Karpas-422 (cell line): ENCODE measurements at regions not wholly inside any gene's neighbourhood (a gene's known extent, or its start where the extent isn't known, plus 50 kb on each side); places are given as distances from the start of the nearest gene placed in this dataset.

Experiments
- DNase-seq: peaks from one replicate; pipeline ENCODE4 v3.0.0-alpha.2; 2015
- H2AFZ ChIP-seq: fragments of 200-600 bp; sonication (generic); 2 replicates; pipeline ENCODE4 v1.6.1; 2014; ENCODE audit warnings: antibody characterized with exemption, low read length, mixed read lengths
- H3K27ac ChIP-seq: fragments of 200-600 bp; sonication (generic); 2 replicates; pipeline ENCODE4 v1.5.1; 2014; ENCODE audit warnings: mild to moderate bottlenecking, low read length, moderate library complexity
- H3K27me3 ChIP-seq: fragments of 200-600 bp; sonication (generic); 2 replicates; pipeline ENCODE4 v1.6.1; 2014; ENCODE audit warnings: low read length, mixed read lengths
- H3K36me3 ChIP-seq: fragments of 200-600 bp; sonication (generic); 2 replicates; pipeline ENCODE4 v1.6.1; 2014; ENCODE audit warnings: low read length, mixed read lengths; ENCODE audit not compliant: insufficient read depth
- H3K4me1 ChIP-seq: fragments of 200-600 bp; sonication (generic); 2 replicates; pipeline ENCODE4 v1.6.1; 2014; ENCODE audit warnings: mild to moderate bottlenecking, low read length, mixed read lengths
- H3K4me2 ChIP-seq: fragments of 200-600 bp; sonication (generic); 2 replicates; pipeline ENCODE4 v1.6.1; 2014; ENCODE audit warnings: low read length, low read depth, mild to moderate bottlenecking; ENCODE audit not compliant: poor library complexity, severe bottlenecking
- H3K4me3 ChIP-seq: fragments of 200-600 bp; sonication (generic); 2 replicates; pipeline ENCODE4 v1.5.1; 2014; ENCODE audit warnings: mild to moderate bottlenecking, antibody characterized with exemption, low read length, mixed read lengths
- H3K79me2 ChIP-seq: fragments of 200-600 bp; sonication (generic); 2 replicates; pipeline ENCODE4 v1.6.1; 2014; ENCODE audit warnings: mild to moderate bottlenecking, low read length, mixed read lengths
- H3K9ac ChIP-seq: fragments of 200-600 bp; sonication (generic); 2 replicates; pipeline ENCODE4 v1.6.0; 2014; ENCODE audit warnings: low read length
- H3K9me2 ChIP-seq: fragments of 200-600 bp; sonication (generic), shearing (Covaris generic); replicated peaks from 2 replicates; pipeline ENCODE4 v1.6.0; 2014; ENCODE audit warnings: mild to moderate bottlenecking, low read length, moderate library complexity; ENCODE audit not compliant: insufficient read depth
- H3K9me3 ChIP-seq: fragments of 300-700, 200-600 bp; sonication (generic); 2 replicates; pipeline ENCODE4 v1.6.1; 2014; ENCODE audit warnings: low read length, mixed read lengths
- H4K20me1 ChIP-seq: fragments of 200-600 bp; sonication (generic); 2 replicates; pipeline ENCODE4 v1.6.1; 2014; ENCODE audit warnings: mild to moderate bottlenecking, antibody characterized with exemption, low read length, low read depth; ENCODE audit not compliant: insufficient read depth

GRCh38 chr14:23866269-23866668, 87.3 kb upstream of the DHRS4 start:
- no peak overlapping the region for H3K27ac ChIP-seq
- H3K4me3 ChIP-seq = no peak overlapping the region
- H4K20me1 ChIP-seq = no peaks in the 10 kb centered on the region
- 0 out of 2 replicates have a peak, but pooled peaks cover 2% of the 10 kb centered on the region for H3K27me3 ChIP-seq
- no peak overlapping the region for H2AFZ ChIP-seq
- no peaks in the 10 kb centered on the region for H3K79me2 ChIP-seq
- no peaks in the 10 kb centered on the region for H3K36me3 ChIP-seq
- no peaks in the 10 kb centered on the region for H3K9me2 ChIP-seq
- no peaks in the 10 kb centered on the region for H3K9me3 ChIP-seq
- no peak overlapping the region for H3K4me2 ChIP-seq
- H3K9ac ChIP-seq = no peak overlapping the region
- peaks cover 26% of the 10 kb centered on the region for H3K4me1 ChIP-seq
- DNase-seq = no peak

GRCh38 chr14:23869078-23869719, 84.4 kb upstream of the DHRS4 start:
- Histone ChIP-seq H3K4me1 (peaks cover 10% of the 10 kb centered on the region), H4K20me1 (no peaks in the 10 kb centered on the region), H3K9me3 (no peaks in the 10 kb centered on the region), H3K4me2 (no peak overlapping the region), H3K27me3 (0 out of 2 replicates have a peak, but pooled peaks cover 2% of the 10 kb centered on the region), H3K36me3 (no peaks in the 10 kb centered on the region), H3K79me2 (no peaks in the 10 kb centered on the region), H3K4me3 (no peak overlapping the region), H2AFZ (no peak overlapping the region), H3K9me2 (no peaks in the 10 kb centered on the region), H3K9ac (no peak overlapping the region), H3K27ac (no peak overlapping the region)
- DNase-seq = no peak

GRCh38 chr14:23876160-23876750, 77.3 kb upstream of the DHRS4 start:
- Histone ChIP-seq H3K4me2 (no peak overlapping the region), H3K27ac (no peak overlapping the region), H2AFZ (no peak overlapping the region), H3K4me3 (no peak overlapping the region), H4K20me1 (no peaks in the 10 kb centered on the region), H3K36me3 (no peaks in the 10 kb centered on the region), H3K27me3 (no peaks in the 10 kb centered on the region), H3K9me3 (no peaks in the 10 kb centered on the region), H3K4me1 (no peaks in the 10 kb centered on the region), H3K9ac (no peak overlapping the region), H3K79me2 (no peaks in the 10 kb centered on the region), H3K9me2 (no peaks in the 10 kb centered on the region)
- DNase-seq = no peak

- H3K27ac ChIP-seq = no peak overlapping the region
- H3K9me2 ChIP-seq = no peaks in the 10 kb centered on the region
- no peaks in the 10 kb centered on the region for H3K9me3 ChIP-seq
- no peaks in the 10 kb centered on the region for H4K20me1 ChIP-seq
- no peak overlapping the region for H3K4me2 ChIP-seq
- H3K27me3 ChIP-seq = no peaks in the 10 kb centered on the region
- H3K9ac ChIP-seq = no peak overlapping the region
- DNase-seq = no peak
- H3K4me1 ChIP-seq = no peaks in the 10 kb centered on the region
- no peaks in the 10 kb centered on the region for H3K36me3 ChIP-seq
- no peaks in the 10 kb centered on the region for H3K79me2 ChIP-seq
- H2AFZ ChIP-seq = no peak overlapping the region
- no peak overlapping the region for H3K4me3 ChIP-seq
These were observed 76.5 kb upstream of the DHRS4 start for GRCh38 chr14:23877111-23877510.

- H3K4me1 ChIP-seq = no peaks in the 10 kb centered on the region
- H3K4me2 ChIP-seq = no peak overlapping the region
- no peak overlapping the region for H2AFZ ChIP-seq
- no peaks in the 10 kb centered on the region for H3K9me3 ChIP-seq
- DNase-seq = no peak
- no peak overlapping the region for H3K4me3 ChIP-seq
- H3K9me2 ChIP-seq = no peaks in the 10 kb centered on the region
- H3K36me3 ChIP-seq = no peaks in the 10 kb centered on the region
- H3K27me3 ChIP-seq = no peaks in the 10 kb centered on the region
- no peak overlapping the region for H3K9ac ChIP-seq
- H3K79me2 ChIP-seq = no peaks in the 10 kb centered on the region
- no peak overlapping the region for H3K27ac ChIP-seq
- H4K20me1 ChIP-seq = no peaks in the 10 kb centered on the region
These were observed 75.9 kb upstream of the DHRS4 start for GRCh38 chr14:23877538-23878180.

GRCh38 chr14:23881282-23881681, 72.3 kb upstream of the DHRS4 start:
- Histone ChIP-seq H3K27me3 (no peaks in the 10 kb centered on the region), H3K9me3 (no peaks in the 10 kb centered on the region), H3K9ac (no peak overlapping the region), H4K20me1 (no peaks in the 10 kb centered on the region), H3K79me2 (no peaks in the 10 kb centered on the region), H3K36me3 (no peaks in the 10 kb centered on the region), H3K9me2 (no peaks in the 10 kb centered on the region), H3K4me2 (no peak overlapping the region), H3K4me1 (no peaks in the 10 kb centered on the region), H3K27ac (no peak overlapping the region), H2AFZ (no peak overlapping the region), H3K4me3 (no peak overlapping the region)
- DNase-seq = no peak

- Histone ChIP-seq H3K4me2 (no peak overlapping the region), H2AFZ (no peak overlapping the region), H3K27ac (no peak overlapping the region)
These were observed 69.7 kb upstream of the DHRS4 start for GRCh38 chr14:23883684-23884540.

GRCh38 chr14:23884541-23884904, 69.0 kb upstream of the DHRS4 start:
- H3K4me1 ChIP-seq = no peaks in the 10 kb centered on the region
- no peak overlapping the region for H3K27ac ChIP-seq
- H3K9ac ChIP-seq = no peak overlapping the region
- no peak for DNase-seq
- H3K9me3 ChIP-seq = no peaks in the 10 kb centered on the region
- no peaks in the 10 kb centered on the region for H3K36me3 ChIP-seq
- H3K9me2 ChIP-seq = no peaks in the 10 kb centered on the region
- H4K20me1 ChIP-seq = no peaks in the 10 kb centered on the region
- H3K4me3 ChIP-seq = no peak overlapping the region
- no peak overlapping the region for H3K4me2 ChIP-seq
- no peaks in the 10 kb centered on the region for H3K79me2 ChIP-seq
- H2AFZ ChIP-seq = no peak overlapping the region
- no peaks in the 10 kb centered on the region for H3K27me3 ChIP-seq

More at GRCh38 chr14:23883684-23884540, 69.7 kb upstream of the DHRS4 start:
- Histone ChIP-seq H3K36me3 (no peaks in the 10 kb centered on the region), H3K9ac (no peak overlapping the region), H3K79me2 (no peaks in the 10 kb centered on the region), H3K9me2 (no peaks in the 10 kb centered on the region), H3K27me3 (no peaks in the 10 kb centered on the region), H4K20me1 (no peaks in the 10 kb centered on the region), H3K9me3 (no peaks in the 10 kb centered on the region), H3K4me3 (no peak overlapping the region), H3K4me1 (no peaks in the 10 kb centered on the region)
- DNase-seq = no peak
